ENCODE measurements at regions not wholly inside any gene's neighbourhood (a gene's known extent, or its start where the extent isn't known, plus 50 kb on each side); places are given as distances from the start of the nearest gene placed in this dataset.

- TF ChIP-seq RAD21 (IDR thresholded peaks at IDR 0.05; ENCODE audit: low read length) (no peak), FOXJ3 (CRISPR knock-in tag; IDR thresholded peaks at IDR 0.05) (no peak)
Observed at GRCh38 chr7:112996331-112996871, 90.2 kb downstream of the GPR85 start.

Data from SK-N-SH (cell line).